ENCODE measurements at regions not wholly inside any gene's neighbourhood (a gene's known extent, or its start where the extent isn't known, plus 50 kb on each side); places are given as distances from the start of the nearest gene placed in this dataset.
"Not testable (repeated sequence)": the region's sequence is repeated elsewhere in the genome, so short reads cannot be mapped to it uniquely, and the experiment has no call there.

DNA sequence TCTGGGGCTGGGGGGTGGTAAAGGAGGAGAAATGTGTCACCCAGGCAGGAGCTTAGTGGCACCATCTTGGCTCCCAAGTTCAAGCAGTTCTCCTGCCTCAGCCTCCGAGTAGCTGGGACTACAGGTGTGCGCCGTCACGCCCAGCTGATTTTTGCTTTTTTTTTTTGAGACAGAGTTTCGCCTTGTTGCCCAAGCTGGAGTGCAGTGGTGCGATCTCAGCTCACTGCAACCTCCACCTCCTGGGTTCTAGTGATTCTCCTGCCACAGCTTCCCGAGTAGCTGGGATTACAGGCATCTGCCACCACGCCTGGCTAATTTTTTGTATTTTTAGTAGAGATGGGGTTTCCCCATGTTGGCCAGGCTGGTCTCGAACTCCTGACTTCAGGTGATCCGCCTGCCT, 82.1 kb upstream of the METTL9 start:
- not testable (repeated sequence) for DNase-seq

DNA sequence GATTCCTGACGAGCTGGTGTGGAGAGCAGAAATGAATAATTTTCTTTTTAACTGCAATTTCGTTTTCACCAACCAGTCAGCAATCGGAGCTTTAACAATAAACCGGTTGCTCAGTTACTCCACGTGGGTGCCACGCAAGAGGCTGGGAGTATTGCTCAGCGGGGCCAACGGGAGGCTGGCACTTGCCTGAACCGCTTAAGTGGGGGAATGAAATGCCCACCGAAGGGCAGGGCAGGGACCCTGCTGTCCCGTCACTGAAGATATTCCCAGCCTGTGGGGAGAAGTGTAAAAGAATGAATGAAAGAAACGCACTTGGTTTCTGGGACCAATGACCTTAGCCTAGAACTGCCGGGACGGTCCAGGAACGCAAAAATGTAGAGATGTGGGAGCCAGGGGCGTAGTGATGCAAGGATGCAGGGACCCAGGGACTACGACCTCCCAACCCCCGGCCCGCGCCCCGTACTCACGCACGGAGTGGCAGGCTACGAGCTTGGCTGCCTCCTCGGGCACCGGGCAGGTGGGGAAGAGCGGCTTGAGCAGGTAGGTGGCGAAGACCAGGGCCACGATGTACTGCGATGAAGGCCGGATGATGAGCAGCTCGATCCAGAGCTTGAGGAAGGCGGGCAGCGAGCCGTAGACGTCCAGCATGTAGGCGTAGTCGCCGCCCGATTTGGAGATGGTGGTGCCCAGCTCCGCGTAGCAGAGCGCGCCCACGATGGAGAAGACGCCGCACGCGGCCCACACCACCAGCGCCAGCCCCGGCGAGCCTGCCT, 79.8 kb upstream of the METTL9 start:
- not testable (repeated sequence) for DNase-seq

- peak; percentile 99 for DNase-seq
These were observed 79.0 kb upstream of the METTL9 start for GRCh38 chr16:21520134-21521047.

DNA sequence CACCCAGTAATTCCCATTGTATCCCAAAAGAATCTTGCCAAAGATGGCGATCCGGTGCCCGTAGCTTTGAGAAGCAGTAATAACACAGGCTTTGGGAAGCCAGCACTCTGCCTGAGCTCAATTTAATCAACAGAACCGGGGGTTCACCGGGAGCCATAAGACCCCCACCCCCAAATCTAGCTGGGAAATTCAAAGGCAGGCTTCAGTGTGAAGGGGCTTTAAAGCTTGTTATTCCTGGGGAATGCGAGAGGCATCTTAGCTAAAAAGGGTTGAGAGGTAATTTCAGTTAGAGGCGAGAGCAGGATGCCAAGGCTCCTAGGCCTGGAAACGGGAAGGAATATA, 78.4 kb upstream of the METTL9 start:
- DNase-seq = not testable (repeated sequence)

GRCh38 chr16:21521390-21522143, 77.8 kb upstream of the METTL9 start:
- not testable (repeated sequence) for DNase-seq

DNA sequence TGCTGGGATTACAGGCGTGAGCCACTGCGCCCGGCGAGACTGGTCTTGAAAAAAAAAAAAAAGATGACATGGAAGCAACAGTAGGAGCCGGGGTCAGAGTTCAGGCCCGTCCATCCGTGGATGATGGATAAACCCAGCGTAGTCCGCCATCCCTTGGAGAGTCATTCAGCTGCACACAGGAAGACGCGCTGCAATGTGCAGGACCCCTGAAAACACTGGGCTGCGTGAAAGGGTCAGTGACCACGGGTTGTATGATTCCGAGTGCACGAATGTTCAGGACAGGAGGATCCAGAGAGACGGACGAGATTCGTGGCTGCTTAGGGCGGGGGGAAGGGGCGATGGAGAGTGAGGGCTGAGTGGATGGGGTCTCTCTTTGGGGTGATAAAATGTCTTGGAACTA, 76.5 kb upstream of the METTL9 start:
- DNase-seq = not testable (repeated sequence)

DNA sequence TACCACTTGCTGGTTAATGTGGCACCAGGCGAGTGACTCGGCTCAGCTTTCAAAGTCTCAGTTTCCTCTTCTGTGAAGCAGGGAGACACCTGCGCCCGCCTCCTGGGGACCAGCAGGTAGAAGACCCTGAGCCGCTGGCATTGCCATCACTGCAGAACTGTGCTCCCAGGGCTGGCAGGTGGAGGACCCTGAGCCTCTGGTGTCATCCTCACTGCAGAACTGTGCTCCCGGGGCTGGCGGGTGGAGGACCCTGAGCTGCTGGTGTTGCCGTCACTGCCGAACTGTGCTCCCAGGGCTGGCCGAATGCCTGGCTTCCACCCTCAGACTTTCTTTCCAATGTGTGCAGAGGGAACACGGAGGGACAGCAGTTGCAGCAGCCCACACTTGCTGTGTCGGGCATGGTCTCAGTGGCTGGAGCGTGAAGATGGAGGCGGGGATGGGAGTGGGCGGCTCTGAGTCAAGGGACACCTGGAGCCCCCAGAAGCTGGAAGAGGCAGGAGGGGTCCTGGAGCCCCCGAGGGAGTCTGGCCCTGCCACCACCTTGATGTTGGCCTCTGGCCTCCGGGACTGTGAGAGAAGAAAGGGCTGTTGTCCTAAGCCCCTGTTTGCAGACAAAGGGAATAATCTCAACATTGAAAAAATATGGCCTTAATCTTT, 75.8 kb upstream of the METTL9 start:
- DNase-seq = no peak

GRCh38 chr16:21524068-21524751, 75.2 kb upstream of the METTL9 start:
- no peak for DNase-seq

- not testable (repeated sequence) for DNase-seq
These were observed 74.7 kb upstream of the METTL9 start for GRCh38 chr16:21524752-21525028.

DNA sequence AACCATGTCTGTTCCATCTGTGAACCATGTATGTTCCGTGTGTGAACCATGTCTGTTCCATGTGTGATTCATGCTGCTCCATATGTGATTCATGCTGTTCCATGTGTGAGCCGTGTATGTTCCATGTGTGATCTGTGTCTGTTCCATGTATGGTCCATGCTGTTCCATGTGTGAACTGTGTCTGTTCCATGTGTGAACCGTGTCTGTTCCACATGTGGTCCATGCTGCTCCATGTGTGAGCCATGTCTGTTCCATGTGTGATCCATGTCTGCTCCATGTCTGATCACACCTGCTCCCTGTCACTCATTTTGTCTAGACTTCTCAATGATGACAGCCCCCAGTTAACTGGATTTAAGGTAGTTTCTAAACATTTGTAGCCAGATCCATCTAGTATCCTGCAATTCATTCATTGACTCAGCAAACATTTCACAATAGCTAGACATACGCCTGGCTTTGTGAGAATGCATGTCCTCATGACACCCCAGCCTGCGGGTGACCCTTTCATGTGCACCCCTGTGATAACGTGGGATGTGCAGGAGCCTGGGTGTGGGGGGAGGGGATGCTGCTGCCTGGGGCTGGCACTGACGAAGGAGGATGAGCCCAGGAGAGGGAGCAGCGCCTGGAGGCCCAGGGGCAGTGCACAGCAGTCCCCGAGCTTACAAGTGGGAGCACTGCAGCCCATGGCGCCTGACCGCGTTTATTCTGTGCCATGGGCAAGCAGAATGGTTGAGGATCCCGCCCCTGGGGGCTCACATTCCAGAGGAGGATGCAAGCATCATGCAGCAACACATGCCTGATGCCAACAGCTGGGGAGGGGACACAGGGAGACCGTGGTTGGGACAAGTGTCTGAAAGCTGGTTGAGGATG, 74.1 kb upstream of the METTL9 start:
- DNase-seq = not testable (repeated sequence)

DNA sequence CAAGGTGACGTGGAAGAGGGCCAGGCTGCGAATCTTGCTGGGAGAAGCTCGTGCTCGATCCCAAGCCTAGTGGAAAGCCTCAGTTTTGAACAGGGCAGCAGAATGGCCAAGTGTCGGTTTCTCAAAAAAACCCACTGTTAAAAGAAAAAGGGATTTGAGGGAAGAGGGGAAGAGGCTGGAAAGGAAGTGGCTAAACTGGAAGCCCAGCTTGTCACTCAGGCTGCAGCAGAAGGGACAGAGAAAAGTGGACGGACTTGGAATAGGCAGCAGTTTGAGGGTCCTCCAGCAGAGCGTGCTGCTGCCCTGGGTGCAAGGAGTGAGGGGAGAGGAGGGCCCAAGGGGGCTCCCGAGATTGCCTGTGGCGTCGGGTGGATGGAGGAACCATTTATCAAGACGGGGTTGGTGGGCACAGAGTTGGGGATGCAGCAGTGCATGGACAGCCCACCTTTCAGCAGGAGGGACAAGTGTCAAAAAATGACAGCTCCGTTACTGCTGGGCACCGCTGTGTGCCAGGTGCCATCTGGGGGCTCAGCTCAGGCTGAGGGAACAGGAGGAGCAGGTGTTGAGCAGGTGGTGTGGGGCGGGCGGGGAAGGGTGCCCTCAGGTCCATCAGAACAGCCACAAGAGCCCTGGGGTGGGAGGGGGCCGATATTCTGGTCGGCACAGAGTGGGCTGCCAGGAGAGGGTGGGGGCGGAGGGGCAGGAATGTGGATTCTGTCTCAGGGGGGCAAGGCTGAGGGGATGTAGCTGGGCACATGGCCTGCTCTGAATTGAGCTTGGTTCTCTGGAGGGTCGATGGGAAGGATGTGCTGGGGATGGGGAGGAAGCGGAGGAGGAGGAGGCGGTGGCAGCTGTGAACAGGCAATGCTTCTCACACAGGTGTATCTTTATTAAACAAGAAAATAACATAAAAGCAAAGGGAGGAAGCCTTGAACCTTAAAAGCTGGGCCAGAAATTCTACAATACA, 73.1 kb upstream of the METTL9 start:
- DNase-seq = not testable (repeated sequence)

DNA sequence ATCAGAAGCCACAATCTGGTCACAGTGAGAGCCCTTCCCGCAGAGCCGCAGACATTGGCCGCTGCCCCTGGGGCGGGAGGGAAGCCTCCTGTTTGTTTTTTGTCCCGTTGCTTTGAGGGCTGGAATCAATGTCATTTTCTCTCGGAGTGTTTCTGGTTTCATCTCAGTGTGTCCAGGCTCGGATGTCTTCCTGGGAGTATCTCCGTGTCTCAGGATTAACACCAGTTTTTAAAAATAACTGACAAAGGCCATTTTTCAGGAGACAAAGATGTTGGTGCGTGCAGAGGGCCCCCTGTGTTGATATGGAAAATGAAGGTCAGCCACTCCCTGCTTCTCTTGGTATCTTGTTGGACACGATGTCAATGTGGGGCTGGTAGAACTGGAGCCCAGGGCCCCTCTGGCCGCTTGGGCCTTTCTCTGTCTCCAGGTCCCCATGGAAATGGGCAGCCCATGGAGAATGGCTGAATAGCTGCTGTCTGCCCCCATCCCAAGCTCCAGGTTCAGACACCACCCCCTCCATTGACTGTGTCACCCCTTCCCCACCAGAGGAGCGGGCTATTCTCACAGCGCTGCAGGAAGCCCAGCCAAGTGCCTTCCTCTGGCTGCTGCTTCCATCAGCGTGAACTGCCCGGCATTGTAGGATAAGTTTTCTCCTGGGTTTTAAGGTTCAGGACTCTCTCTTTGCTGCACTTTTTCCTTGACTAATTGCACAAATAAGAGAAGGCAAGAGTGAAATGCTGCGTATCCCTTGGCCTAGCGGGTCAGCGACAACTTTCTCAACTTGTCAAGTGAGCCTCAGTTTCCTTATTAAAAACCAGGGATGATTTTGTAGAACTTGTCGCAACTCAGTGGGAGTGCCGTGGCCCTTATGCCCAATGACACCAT, 72.2 kb upstream of the METTL9 start:
- no peak for DNase-seq

DNA sequence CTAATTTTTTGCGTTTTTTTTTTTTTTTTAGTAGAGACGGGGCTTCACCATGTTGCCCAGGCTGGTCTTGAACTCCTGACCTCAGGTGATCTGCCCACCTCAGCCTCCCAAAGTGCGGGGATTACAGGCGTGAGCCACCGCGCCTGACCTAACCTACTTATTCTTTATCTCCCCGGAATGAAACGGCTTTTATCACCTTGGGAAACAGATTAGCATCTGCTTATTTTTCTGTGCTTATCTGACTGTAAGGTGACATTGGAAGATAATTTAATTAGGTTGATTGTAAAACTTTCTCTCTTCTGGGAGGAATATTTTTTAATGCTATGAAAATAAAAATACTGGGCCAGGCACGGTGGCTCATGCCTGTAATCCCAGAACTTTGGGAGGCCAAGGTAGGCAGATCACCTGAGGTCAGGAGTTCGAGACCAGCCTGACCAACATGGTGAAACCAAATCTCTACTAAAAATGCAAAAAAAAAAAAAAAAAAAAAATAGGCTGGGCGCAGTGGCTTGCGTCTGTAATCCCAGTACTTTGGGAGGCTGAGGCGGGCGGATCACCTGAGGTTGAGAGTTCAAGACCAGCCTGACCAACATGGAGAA, 70.2 kb upstream of the METTL9 start:
- not testable (repeated sequence) for DNase-seq

- DNase-seq = not testable (repeated sequence)
These were observed 68.5 kb upstream of the METTL9 start for GRCh38 chr16:21530729-21531383.

- DNase-seq = not testable (repeated sequence)
These were observed 66.4 kb upstream of the METTL9 start for GRCh38 chr16:21532996-21533395.

DNA sequence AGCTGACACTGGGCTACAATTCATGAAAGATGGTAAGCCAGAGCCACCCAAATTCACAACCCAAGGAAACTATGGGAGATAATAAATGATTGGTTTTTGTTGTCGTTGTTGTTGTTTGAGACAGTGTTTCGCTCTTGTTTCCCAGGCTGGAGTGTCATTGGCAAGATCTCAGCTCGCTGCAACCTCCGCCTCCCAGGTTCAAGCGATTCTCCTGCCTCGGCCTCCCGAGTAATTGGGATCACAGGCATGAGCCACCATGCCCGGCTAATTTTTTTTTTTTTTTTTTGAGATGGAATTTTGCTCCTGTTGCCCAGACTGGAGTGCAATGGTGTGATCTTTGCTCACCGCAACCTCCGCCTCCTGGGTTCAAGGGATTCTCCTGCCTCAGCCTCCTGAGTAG, 65.9 kb upstream of the METTL9 start:
- DNase-seq = not testable (repeated sequence)

DNA sequence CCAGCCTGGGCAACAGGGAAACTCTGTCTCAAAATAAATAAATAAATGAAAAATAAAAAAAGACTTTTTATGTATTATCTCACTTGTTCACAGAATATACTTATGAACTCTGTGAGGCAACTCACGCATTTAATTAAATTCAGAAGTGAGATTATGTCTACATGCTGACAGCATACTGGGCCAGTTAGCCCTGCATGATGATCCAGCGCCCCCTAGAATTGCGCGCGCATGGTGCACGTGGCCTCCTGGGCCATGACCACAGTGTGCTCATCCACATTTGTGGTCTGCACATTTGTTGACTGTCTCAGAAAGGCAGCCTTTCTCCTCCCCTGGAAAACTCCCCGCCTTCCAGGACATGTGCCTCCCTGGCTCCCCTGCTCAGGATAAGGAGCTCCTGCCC, 64.8 kb upstream of the METTL9 start:
- DNase-seq = peak; percentile 63

- not testable (repeated sequence) for DNase-seq
These were observed 64.2 kb upstream of the METTL9 start for GRCh38 chr16:21535201-21535600.

Data from stimulated activated CD8-positive, alpha-beta memory T cell treated with anti-CD3 and anti-CD28 coated beads, Interleukin-4, amount 100 ng/mL, for 48 hours (primary cell).